ENCODE measurements at regions not wholly inside any gene's neighbourhood (a gene's known extent, or its start where the extent isn't known, plus 50 kb on each side); places are given as distances from the start of the nearest gene placed in this dataset.

GRCh38 chr3:13222131-13222530 is 148.9 kb upstream of the IQSEC1 start:
- no peaks in the 10 kb centered on the region for H3K79me2 ChIP-seq (ENCODE audit: control insufficient read depth, insufficient read depth, low read length)
- no peak overlapping the region for H3K9ac ChIP-seq (ENCODE audit: insufficient read depth in 1 of 2, low read depth in 2 of 2, low read length in 2 of 2)
- ChIA-PET POLR2A (no interaction called here), CTCF (ENCODE audit: low intra/inter-chr PET ratio) (no interaction called here)
- peaks cover 16% of the 10 kb centered on the region for H4K20me1 ChIP-seq (replicated peaks; ENCODE audit: control insufficient read depth, insufficient read depth, low read length)
- H3K27ac ChIP-seq (ENCODE audit: extremely low read depth, low read depth, low read length) = no peak overlapping the region
- BruUV-seq (replicated peaks) = no TSS peak
- peaks cover 4% of the 10 kb centered on the region for H3K9me1 ChIP-seq (ENCODE audit: control insufficient read depth, insufficient read depth, low read length)
- ATAC-seq (no peak), FAIRE-seq (no peak), DNase-seq (ENCODE audit: extremely low read depth in 1 of 4, low spot score in 3 of 4) (no peak)
- no peaks in the 10 kb centered on the region for H3K4me1 ChIP-seq (replicated peaks in 1 of 2; ENCODE audit: control insufficient read depth in 2 of 2, insufficient read depth in 2 of 2, low read length in 2 of 2)
- no peak overlapping the region for H3K4me3 ChIP-seq
- WGBS (ENCODE audit: insufficient coverage, low coverage, missing lambda C conversion rate) = 12% methylated on average over 9 of the region's 9 CpGs
- no peak overlapping the region for H2AFZ ChIP-seq (ENCODE audit: low read depth, low read length)
- H3K36me3 ChIP-seq (ENCODE audit: control insufficient read depth, insufficient read depth, low read length) = no peaks in the 10 kb centered on the region
- peaks cover 41 to 78% of the 10 kb centered on the region in 2 experiments; a peak in 4 of 5 replicates for H3K27me3 ChIP-seq (ENCODE audit: control insufficient read depth in 2 of 2, insufficient read depth in 2 of 2, low read length in 2 of 2)
- in situ Hi-C loops (cut with MboI) = no loop called here
- H3K9me3 ChIP-seq (replicated peaks; ENCODE audit: control insufficient read depth, insufficient read depth, low read depth, low read length) = no peaks in the 10 kb centered on the region
- intact Hi-C loops (cut with micrococcal nuclease) = loop anchor here (5.0 to 10.0 kb wide), 2 partner anchors 80 to 423 kb away; no protein-coding TSS in a partner anchor
- H3K4me2 ChIP-seq (ENCODE audit: insufficient read depth, low read length) = no peak overlapping the region
- TF ChIP-seq ZNF318 (IDR thresholded peaks at IDR 0.05; ENCODE audit: borderline replicate concordance in 1 of 2, low read depth in 1 of 2) = no peak
- no peak for TF ChIP-seq ZNF707 (CRISPR knock-in tag; conservative IDR thresholded peaks at IDR 0.05)
- TF ChIP-seq E2F4 (CRISPR knock-in tag; IDR thresholded peaks at IDR 0.05; ENCODE audit: low read depth) = no peak
- TF ChIP-seq ETV1 (tag; conservative IDR thresholded peaks at IDR 0.05; ENCODE audit: low read depth) = no peak
- TF ChIP-seq MED1 (CRISPR knock-in tag; IDR thresholded peaks at IDR 0.05; ENCODE audit: borderline replicate concordance) = no peak
- no peak for TF ChIP-seq ZNF507 (tag; conservative IDR thresholded peaks at IDR 0.05)
- TF ChIP-seq ESRRA (IDR thresholded peaks at IDR 0.05; ENCODE audit: borderline replicate concordance, low read depth) = no peak
- no peak for TF ChIP-seq ATF4 (CRISPR knock-in tag; IDR thresholded peaks at IDR 0.05)
- TF ChIP-seq HMBOX1 (IDR thresholded peaks at IDR 0.05) = no peak
- TF ChIP-seq RBFOX2 (IDR thresholded peaks at IDR 0.05; ENCODE audit: low read depth, low read length) = no peak
- no peak for TF ChIP-seq HNRNPH1 (optimal IDR thresholded peaks at IDR 0.05; ENCODE audit: low read depth, low read length)
- no peak for TF ChIP-seq NCOA1 (IDR thresholded peaks at IDR 0.05; ENCODE audit: low read depth)

All from K562 (cell line).